ENCODE measurements at regions not wholly inside any gene's neighbourhood (a gene's known extent, or its start where the extent isn't known, plus 50 kb on each side); places are given as distances from the start of the nearest gene placed in this dataset.

- Histone ChIP-seq H3K4me3 (ENCODE audit: low read depth, low read length) (no peak overlapping the region), H3K36me3 (ENCODE audit: control insufficient read depth, insufficient read depth, low read length) (no peaks in the 10 kb centered on the region), H3K27me3 (ENCODE audit: control insufficient read depth, insufficient read depth, low read length) (no peaks in the 10 kb centered on the region)
- TF ChIP-seq CTCF (IDR thresholded peaks at IDR 0.05; ENCODE audit: insufficient read depth, low read depth, low read length): no peak
- ChIA-PET POLR2A (no interaction called here), CTCF (no interaction called here)
- DNase-seq (ENCODE audit: low read depth): no peak
These were observed 1050.3 kb downstream of the OTOL1 start for GRCh38 chr3:162546910-162547309.

GRCh38 chr3:162547321-162547720, 1050.7 kb downstream of the OTOL1 start:
- ChIA-PET POLR2A (no interaction called here), CTCF (no interaction called here)
- Histone ChIP-seq H3K36me3 (ENCODE audit: control insufficient read depth, insufficient read depth, low read length) (no peaks in the 10 kb centered on the region), H3K4me3 (ENCODE audit: low read depth, low read length) (no peak overlapping the region), H3K27me3 (ENCODE audit: control insufficient read depth, insufficient read depth, low read length) (no peaks in the 10 kb centered on the region)
- DNase-seq (ENCODE audit: low read depth): no peak
- TF ChIP-seq CTCF (IDR thresholded peaks at IDR 0.05; ENCODE audit: insufficient read depth, low read depth, low read length): no peak

DNA sequence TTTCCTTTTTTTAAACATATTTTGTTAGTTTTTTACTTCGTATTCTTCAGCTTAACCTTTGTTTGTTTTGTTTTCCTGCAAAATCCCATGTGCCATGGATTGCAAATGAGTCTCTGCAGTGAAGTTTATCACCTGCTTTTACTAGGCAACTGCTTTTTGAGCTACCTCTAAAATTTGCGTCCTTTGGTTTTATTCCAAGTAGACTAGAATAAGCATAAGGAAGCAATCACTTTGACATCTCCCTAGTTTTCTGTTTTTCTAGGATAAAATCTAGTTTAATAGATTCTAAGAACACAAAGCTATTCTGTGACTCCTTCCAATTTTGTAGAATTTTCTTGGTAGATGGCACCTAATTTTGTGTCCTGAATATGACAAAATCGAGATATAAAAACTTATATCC, 1059.2 kb downstream of the OTOL1 start:
- CTCF ChIA-PET: interaction anchor here (0.8 kb wide), 1 partner anchor 22 kb away, joined by 3 read pairs; no protein-coding TSS in a partner anchor

GRCh38 chr3:162558016-162558415, 1061.4 kb downstream of the OTOL1 start:
- ChIA-PET POLR2A (no interaction called here), CTCF (interaction anchor here (0.6 kb wide), 1 partner anchor 240 kb away, joined by 3 read pairs; no protein-coding TSS in a partner anchor)

More for the DNA sequence above, 1059.2 kb downstream of the OTOL1 start:
- H3K36me3 ChIP-seq (ENCODE audit: control insufficient read depth, insufficient read depth, low read length): no peaks in the 10 kb centered on the region
- POLR2A ChIA-PET: no interaction called here
- H3K27me3 ChIP-seq (ENCODE audit: control insufficient read depth, insufficient read depth, low read length): no peaks in the 10 kb centered on the region
- no peak for TF ChIP-seq CTCF (IDR thresholded peaks at IDR 0.05; ENCODE audit: insufficient read depth, low read depth, low read length)
- no peak for DNase-seq (ENCODE audit: low read depth)
- no peak overlapping the region for H3K4me3 ChIP-seq (ENCODE audit: low read depth, low read length)

DNA sequence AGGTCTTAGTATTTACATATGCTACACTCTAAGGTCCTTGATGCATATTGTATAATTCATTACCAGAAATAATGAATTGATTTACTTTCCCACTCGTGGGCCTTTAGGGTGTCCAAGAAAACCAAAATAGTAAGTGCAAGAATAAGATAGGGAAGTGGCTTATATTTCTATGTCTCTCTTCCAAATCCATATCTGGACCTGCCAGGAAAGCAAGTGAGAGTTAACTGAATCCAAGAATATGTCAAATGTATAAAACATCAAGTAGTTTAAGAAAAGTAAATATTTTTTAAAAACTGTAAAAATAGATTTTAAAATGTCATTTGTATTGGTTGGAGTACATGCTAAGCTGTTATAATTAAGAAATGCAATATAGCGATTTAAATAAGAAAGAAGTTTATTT, 1072.1 kb downstream of the OTOL1 start:
- CTCF ChIA-PET: no interaction called here
- Histone ChIP-seq H3K36me3 (ENCODE audit: control insufficient read depth, insufficient read depth, low read length) (no peaks in the 10 kb centered on the region), H3K4me3 (ENCODE audit: low read depth, low read length) (no peak overlapping the region), H3K27me3 (ENCODE audit: control insufficient read depth, insufficient read depth, low read length) (no peaks in the 10 kb centered on the region)
- no peak for DNase-seq (ENCODE audit: low read depth)
- POLR2A ChIA-PET: no interaction called here
- no peak for TF ChIP-seq CTCF (IDR thresholded peaks at IDR 0.05; ENCODE audit: insufficient read depth, low read depth, low read length)

More at GRCh38 chr3:162558016-162558415, 1061.4 kb downstream of the OTOL1 start:
- H3K4me3 ChIP-seq (ENCODE audit: low read depth, low read length): no peak overlapping the region
- no peak for TF ChIP-seq CTCF (IDR thresholded peaks at IDR 0.05; ENCODE audit: insufficient read depth, low read depth, low read length)
- H3K36me3 ChIP-seq (ENCODE audit: control insufficient read depth, insufficient read depth, low read length): no peaks in the 10 kb centered on the region
- no peaks in the 10 kb centered on the region for H3K27me3 ChIP-seq (ENCODE audit: control insufficient read depth, insufficient read depth, low read length)
- no peak for DNase-seq (ENCODE audit: low read depth)
